CD4-positive, alpha-beta T cell treated with Interleukin-6 at 100 ng/mL for 8 hours (primary cell): ENCODE measurements at regions not wholly inside any gene's neighbourhood (a gene's known extent, or its start where the extent isn't known, plus 50 kb on each side); places are given as distances from the start of the nearest gene placed in this dataset.

Source experiments
- DNase-seq: peaks from one replicate; pipeline ENCODE4 v3.0.0-alpha.2; 2020; ENCODE audit warnings: mixed read lengths, low spot score

DNA sequence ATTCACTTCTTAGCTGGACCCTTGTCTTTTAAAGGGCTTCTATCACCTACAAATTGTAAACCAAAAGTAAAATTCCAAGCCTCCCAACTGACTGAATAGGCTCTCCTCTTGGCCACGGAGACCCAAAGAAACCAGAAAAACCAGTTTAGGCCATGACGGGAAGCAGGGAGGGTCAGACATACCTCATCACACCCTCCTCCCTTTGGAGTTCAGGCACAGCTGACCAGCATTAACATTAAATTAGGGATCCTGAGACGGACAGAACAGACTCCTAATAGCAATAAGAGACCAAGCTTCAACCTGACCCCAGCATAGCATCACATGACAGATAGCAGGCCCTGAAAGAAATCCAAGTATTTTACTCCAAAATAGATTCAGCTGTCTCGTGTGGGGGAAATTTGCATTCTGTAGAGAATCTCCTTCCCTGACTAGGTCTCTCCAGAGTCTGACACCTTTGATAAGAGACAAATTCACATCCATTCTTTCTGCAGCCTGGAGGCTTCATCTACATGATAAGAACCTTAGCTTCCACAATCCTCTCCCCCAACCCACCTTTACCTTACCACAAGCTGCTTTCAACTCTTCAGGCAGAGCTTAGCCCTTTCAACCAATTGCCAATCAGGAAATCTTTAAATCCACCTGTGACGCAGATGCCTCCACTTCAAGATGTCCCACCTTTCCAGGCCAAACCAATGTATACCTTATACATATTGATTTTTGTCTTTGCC is 177.1 kb upstream of the RAB4A start:
- DNase-seq, result no peak

DNA sequence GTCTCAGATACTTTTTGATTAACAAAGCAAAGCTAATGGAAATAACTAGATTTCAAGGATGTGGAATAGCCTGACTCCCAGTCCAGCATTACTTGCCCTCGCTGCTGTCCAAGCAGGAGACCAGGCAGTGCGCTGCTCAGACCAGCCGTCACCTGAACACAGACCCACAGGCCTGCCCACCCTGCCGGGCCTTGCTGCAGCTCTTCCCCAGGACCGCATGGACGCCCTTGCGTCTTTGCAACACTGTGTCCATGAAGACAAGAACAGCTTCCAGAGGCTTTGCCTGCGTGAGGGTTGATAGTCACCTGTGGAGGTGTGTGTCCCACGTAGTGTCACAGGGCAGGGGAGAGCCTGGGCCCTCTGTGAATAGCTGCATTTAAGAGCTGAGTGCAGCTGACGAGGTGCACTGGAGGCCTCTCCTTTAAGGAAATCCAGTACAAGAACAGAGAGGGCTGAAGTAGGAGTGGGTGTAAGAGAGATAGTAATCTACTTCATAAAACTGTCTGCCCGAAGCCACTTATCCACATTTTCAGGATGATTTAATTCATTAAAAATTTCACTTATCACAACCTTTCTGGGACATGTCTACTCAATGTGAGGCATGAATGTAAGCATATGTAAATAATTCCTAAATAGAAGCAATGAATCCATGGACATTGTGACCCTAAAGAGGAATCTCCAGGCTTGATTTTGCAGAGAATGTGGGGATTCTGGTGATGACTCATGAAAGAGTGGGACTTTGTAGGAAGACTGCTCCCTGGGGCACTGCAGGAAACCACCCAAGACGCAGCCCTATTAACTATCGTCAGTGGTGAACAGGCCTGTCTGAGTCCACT is 176.2 kb upstream of the RAB4A start:
- no peak for DNase-seq

DNA sequence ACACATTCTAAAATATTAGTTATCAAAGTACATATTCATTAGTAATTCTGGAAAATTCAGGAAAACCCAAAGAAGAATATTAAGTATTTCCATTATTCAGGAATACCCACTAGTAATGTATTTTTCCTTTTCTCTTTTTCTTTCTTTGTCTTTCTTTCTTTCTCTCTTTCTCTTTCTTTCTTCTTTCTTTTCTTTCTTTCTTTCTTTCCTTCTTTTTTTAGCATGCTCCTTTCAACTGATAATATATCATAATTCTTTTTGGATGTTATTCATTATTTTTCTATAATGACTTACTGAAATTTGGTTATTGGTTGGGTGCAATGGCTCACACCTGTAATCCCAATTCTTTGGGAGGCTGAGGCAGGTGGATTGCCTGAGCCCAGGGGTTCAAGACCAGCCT is 175.6 kb upstream of the RAB4A start:
- no peak for DNase-seq

DNA sequence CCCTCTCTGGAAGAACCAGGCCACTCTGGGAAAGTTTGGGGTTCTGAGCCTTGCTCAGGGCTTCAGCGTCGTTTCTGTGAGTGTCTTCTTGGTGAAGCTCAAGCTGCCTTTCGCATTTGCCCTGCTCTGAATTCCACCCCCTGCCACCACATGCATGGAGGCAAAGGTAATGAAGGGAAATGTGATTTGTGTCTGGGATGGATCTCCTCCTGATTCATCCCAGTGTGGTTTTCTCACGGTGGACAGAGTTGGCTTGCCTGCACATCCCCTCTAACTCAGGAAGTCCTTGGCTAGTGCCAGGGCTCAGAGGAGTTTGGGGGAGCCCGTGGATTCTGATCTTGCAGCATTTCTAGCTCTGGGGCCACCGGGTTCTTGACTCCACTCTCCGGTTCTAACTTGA is 173.6 kb upstream of the RAB4A start:
- no peak for DNase-seq

DNA sequence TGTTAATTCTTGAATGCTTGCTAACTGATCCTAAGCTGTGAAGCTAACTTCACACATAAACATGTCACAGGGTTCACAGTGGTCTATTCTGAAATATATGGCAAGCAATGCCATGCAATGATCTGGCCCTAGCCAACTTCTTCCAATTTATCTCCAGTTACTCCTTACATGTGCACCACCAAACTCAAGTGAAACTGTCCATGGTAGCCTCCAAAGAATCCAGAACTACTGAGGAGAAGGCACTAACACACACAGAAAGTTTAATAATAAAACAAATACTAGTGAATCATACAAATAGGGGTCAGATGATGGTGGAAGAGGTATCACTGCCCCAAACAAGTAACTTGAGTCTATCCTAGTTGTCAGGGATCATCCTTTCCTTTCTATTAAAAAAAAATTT is 172.6 kb upstream of the RAB4A start:
- no peak for DNase-seq

DNA sequence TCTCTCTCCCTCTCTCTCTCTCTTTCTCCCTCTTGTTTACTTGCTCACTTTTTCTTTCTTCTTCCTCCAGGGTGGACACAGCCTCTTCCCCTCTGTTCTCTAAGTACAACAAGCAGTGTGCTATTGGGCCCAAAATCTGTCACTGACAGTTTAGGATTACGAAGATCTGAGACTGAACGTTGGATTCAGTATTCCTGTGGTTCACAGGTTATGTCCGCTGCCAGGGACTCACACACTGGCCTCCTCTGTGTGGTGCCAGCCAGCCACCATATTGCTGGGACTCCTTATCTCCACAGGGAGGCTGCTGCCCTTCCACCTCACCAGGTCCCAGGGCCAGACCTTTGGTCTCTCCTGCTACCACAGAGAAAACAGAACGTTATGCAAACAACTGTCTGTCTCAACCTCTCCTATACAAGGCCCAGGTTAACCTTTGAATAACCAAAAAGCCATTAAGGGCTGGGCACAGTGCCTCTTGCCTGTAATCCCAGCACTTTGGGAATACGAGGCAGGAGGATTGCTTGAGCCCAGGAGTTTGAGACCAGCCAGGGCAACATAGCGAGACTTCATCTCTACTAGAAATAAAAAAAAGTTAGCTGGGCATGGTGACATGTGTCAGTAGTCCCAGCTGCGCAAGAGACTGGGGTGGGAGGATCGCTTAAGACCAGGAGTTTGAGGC is 171.9 kb upstream of the RAB4A start:
- no peak for DNase-seq

DNA sequence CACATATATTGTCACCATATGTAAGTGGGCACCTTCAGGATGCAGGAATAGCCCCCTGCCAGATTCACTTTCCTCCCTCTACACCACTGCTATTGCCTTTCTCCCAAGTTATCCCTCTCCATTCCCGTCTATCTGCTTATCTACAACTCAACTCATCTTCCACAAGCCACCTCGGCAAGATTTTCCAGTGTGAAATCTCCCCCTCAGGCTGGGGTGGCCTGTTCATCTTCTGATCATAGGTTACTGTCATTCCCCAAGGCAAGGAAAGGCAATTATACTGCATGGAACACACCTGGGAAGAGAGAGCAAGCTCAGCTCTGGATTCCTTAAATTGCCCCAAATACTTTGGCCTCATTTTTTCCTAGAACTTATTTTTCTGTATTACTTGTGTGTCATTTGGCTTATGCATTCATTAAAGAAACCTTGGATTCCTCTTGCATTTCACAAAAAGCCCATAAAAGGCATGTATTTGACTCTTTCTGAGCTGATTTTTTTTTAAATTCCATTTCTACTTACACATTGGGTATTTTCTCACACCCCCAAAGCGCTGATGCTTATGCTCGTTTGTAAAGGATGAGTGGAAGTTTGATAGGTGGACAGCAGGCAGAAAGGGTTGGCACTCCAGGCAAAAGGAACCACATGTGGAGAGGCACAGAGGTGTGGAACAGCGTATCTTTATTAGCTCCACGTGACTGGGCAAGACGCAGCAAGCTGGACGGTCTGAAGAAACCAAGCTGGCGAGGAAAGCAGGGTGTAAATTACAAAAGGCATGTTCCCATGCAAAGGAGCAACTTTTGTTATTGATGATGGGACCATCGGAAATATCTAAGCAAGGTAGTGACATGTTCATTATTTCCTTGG is 169.7 kb upstream of the RAB4A start:
- DNase-seq, result no peak

DNA sequence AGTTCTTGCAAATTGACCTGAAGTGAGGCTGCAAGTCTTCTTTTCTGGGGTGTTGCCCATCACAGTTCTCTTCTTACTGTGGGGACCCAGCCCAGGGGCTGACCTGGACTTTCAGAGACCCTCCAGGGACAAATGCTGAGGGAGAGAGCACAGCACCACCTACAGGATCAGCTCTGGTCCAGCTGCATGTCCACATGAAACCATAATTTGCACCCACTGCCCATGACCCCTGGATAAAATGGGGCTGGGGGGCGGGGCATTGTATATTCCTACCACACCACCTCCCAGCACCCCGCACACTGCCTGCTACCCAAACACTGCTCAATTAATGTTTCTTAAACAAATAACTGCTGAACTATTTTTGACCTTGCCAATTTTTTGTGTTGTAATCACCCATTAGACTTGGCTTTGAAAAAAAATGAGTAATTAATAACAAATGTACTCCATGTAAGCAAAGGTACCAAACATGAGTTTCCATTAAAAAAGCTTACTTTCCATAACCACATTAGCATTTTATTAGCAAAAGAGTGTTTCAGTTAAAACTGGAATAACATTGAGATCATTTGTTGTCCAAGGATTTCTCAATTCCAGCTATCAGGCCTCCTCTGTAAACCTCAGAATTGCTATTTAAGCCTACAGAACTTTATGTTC is 168.0 kb upstream of the RAB4A start:
- DNase-seq, result no peak

DNA sequence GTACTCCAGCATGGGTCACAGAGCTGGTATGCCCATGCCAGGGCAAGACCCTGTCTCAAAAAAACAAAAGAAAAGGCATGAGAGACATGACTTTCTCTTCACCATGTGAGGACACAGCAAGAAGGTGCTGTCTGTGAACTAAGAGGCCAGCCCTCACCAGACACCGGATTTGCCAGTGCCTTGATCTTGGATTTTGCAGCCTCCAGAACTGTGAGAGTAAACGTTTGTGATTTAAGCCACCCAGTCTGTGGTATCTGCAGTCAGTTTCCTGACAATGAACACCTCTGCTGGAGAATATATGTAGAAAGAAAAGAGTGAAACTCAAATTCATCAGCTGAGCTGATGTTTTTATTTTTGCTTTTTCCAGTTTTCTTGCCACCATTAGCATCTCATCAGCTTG is 166.3 kb upstream of the RAB4A start:
- no peak for DNase-seq

DNA sequence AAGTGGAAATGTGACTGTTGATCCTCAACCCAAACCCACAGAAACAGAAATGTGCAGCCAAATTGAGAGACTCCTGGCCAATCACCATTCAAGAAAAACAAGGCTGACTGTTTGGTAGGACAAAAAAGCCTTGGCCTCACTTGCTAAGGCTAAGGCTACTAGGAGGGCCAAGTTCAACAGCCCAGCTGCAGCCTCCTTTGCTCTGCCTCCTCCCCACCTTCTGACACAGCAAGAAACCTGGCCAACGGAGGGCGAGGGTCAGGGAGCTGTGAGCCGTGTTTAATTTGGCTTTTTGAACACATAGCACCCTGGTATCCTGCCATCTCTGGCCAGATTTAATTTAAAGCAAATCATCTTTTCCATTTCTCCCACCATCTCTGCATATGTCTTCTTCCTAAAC is 165.8 kb upstream of the RAB4A start:
- no peak for DNase-seq

DNA sequence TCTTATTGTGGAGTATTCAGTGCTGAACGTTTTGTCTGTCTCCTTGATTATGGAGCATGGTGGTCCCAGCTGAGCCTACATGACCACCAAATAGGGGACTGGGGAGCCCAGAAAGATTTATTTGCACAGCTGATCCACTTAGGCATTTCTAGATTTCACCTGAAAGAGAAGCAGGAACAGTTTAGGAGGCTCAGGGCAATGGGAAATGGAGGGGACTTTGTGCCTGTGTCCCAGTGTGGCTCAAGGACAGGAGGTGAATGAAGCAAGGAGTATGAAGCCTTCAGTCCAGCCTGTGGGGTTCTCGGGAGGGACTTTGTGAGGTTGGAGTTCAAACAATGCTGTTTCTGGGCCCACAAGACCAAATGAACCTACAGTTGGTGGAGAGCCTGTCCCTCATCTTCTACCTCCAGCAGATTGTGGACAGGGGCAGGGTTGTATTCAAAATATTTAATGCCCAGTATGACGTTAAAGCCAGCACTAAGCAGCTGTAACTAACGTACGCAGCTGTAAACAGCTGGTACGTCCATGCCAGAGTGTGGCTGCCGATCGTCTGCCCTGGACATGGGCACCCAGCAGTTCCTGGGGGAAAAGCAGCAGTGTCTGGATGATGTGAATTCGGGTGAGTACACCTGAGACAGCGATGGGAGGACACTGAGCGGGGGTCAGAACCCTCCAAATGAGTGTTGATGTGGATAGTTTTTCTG is 164.9 kb upstream of the RAB4A start:
- DNase-seq, result no peak

DNA sequence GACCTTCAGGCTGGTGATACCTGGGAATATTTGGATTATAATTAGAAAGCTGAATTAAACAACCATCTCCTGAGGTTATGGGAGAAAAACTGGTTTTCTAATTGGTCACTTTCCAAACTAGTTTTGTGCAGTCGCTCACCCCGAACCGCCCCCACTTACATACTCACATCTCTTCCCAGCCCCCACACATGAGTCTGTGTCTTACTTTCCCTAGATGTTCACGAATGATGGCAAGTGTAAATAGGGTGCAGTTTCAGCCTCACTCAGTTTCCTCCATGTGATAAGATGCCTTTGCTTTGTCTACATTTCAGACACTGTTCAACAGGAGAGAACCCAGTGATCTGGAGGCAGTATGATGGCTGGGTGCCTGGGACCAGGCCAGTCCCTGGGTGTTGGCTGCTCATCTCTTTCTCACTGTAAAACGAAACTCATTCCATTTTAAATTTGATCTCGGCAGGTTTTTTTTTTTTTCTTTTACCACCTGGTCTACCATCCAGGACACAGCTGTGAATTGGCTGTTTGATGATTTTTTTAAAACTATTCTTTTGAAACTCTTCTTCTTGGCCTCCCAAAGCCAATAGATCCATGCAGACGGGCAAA is 164.3 kb upstream of the RAB4A start:
- DNase-seq, result no peak

DNA sequence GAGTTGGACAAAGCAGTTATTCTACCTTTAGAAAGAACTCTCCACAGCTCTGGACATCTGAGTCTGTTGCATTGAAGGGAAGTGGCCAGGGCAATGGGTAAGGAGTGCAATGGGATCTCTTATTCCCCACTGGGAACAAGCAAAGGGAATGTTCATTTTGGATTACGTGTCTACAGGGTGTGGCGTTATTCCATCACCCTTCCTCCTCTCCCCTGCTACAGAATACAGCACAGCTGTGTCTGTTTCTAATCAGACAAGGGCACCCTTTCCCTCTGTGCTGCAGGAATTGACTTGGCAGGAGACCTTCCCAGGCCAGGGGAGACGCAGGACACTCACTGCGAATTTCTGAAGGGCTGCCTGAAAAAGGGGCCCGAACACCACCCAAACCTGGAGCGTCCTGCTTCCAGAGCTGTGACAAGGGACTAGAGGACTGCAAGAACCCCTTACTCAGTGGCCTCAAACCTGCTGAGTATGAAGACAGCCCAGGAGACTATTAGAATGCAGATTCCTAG is 163.6 kb upstream of the RAB4A start:
- no peak for DNase-seq

DNA sequence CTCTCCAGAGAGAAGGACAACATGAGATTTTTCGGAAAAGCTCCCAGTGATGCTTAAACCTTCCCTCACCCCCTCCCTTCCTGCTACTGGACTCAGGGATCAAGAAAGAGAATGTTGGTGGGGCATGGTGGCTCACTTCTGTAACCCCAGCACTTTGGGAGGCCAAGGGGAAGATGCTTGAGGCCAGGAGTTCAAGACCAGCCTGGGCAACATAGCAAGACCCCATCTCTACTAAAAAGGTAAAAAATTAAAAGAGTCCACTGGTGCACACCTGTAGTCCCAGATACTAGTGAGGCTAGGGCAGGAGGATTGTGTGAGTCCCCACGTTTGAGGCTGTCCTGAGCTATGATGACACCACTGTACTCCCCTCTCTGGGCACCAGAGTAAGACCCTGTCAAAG is 162.9 kb upstream of the RAB4A start:
- no peak for DNase-seq

DNA sequence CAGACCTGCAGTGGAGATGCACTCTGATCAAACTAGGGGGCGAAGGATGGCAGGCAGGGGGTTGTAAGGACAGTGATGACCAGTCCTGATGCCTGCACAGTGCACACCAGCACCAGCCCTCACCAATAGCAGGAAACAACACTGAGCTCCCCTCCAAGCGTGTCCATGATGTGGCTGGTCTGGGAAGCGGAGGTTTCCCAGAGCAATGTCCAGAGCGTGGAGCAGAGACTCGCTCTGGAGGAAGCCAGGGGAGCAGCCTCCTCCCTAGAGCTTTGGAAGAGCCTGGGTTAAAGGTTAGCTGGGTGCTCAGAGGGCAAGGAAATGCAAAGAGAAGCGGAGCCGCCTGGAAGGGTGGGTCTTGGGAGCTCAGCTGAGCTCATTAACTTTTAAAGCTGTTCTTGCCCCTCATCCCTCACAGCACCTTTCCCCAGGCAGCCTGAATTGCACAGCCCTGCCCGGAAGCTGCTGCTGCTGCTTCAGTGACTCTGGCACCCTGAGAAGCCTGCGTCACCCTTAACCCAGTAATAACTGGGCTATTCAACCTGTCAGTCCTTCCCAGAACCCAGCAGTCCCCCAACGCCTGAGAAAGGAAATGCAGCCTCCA is 162.2 kb upstream of the RAB4A start:
- no peak for DNase-seq

DNA sequence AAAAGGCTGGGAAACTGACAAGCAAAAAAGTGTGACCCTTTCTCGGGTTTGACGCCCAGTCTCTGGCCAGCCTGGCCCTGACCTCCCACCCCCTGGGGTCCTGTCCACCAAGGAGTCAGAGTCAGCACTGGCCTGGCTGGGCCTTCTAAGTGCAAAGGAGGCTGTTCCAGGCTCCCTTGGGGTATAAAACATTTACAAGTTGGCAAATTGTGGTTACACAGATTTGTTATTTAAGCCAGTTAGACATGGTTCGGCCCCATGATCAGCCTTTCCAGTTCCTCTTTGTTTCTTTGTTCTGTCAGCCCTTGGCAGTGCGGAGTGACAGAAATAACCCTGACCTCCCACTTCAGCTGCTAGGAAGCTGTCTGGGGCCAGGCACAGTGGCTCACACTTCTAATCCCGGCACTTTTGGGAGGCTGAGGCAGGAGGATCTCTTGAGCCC is 161.6 kb upstream of the RAB4A start:
- DNase-seq, result no peak

DNA sequence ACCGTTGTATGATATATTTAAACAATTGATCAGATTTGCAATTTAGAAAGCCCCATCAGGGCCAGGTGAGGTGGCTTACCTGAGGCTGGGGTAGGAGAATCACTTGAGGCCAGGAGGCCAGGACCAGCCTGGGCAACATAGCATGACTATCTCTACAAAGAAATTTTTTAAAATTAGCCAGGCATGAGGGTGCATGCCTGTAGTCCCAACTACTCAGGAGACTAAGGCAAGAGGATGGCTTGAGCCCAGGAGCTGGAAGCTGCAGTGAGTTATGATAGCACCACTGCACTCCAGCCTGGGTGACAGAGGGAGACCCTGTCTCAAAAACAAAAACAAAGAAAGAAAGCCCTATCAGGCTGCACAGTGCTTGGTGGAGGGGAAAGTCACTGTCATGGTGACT is 159.9 kb upstream of the RAB4A start:
- DNase-seq, result no peak

DNA sequence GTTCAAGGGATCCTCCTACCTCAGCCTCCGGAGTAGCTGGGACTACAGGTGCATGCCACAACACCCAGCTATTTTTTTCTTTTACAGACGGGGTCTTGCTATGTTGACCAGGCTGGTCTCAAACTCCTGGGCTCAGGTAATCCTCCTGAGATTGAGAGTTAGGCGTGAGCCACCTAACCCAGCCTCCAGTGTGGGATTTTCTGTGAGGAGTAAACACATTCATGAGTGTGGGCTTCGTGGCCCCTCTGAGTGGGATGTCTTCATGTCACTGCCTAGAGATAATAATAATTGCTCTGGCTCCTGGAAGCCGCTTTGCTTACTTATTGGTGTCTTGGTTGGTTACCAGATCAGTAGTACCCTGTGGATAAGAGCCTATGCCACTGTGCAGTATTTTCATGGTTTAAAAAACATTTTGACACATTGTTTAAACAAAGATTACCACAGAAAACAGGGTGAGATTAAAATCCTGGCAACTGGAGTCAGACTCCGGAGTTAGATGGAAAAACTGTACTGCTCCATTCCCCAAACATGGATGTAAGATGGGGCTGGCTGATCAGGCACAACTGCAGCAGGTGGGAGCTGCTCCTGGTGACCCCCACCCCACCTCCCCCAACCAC is 159.1 kb upstream of the RAB4A start:
- no peak for DNase-seq

DNA sequence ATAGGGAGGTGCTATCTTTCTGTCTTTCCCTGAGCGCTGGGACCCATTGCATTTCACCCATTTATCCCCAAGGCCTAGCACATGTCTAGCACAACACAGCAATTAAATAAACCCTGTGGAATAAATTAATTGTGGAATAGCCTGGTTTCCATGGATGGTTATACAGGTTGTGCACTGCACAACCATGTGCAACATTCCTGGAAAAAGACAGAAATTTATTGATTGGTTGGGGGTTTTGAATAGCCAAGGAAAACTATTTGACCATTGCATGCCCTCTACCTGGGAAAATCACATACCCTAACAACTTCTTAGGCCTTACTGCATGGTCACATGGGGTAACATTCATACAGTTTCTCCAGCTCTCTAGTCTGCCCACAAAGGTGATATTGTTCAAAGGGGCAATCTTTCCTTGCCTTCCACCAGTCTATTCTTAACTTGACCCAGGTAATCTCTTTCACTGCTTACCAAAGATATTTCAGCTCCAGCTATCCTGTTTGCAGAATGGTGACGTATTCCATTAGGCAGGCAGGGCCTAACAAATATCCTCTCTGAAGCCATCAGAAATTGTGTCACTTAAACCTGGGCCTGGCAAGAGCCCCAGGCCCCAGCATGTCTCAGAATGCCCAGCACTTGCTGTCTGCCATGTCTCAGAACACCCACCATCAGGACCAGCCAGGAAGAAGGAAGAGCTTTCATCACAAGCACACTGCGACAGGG is 157.9 kb upstream of the RAB4A start:
- DNase-seq, result no peak
